ENCODE measurements at regions not wholly inside any gene's neighbourhood (a gene's known extent, or its start where the extent isn't known, plus 50 kb on each side); places are given as distances from the start of the nearest gene placed in this dataset.

GRCh38 chr20:4602297-4602631, 84.0 kb upstream of the PRNP start:
- no peak overlapping the region for H3K27ac ChIP-seq (ENCODE audit: low read length)

GRCh38 chr20:4601630-4602296, 84.5 kb upstream of the PRNP start:
- H3K4me3 ChIP-seq (ENCODE audit: low read length): no peak overlapping the region
- H3K27me3 ChIP-seq (ENCODE audit: low read depth, low read length): peaks cover 66% of the 10 kb centered on the region
- no peaks in the 10 kb centered on the region for H4K20me1 ChIP-seq (ENCODE audit: insufficient read depth, low read length)
- H2AFZ ChIP-seq (ENCODE audit: low read depth, low read length): no peak overlapping the region
- H3K79me2 ChIP-seq (ENCODE audit: low read length): no peaks in the 10 kb centered on the region
- H3K9me3 ChIP-seq (ENCODE audit: insufficient read depth, low read length): no peaks in the 10 kb centered on the region
- H3K27ac ChIP-seq (ENCODE audit: low read length): no peak overlapping the region
- H3K4me1 ChIP-seq (ENCODE audit: low read length): no peaks in the 10 kb centered on the region
- TF ChIP-seq EZH2phosphoT487 (IDR thresholded peaks at IDR 0.05; ENCODE audit: low read depth): no peak
- no peak overlapping the region for H3K4me2 ChIP-seq (ENCODE audit: low read length)
- no peak overlapping the region for H3K9ac ChIP-seq (ENCODE audit: low read length)
- no peaks in the 10 kb centered on the region for H3K36me3 ChIP-seq (replicated peaks; ENCODE audit: low read depth, low read length)

More at GRCh38 chr20:4602297-4602631, 84.0 kb upstream of the PRNP start:
- H2AFZ ChIP-seq (ENCODE audit: low read depth, low read length): no peak overlapping the region
- no peak overlapping the region for H3K4me2 ChIP-seq (ENCODE audit: low read length)
- no peaks in the 10 kb centered on the region for H3K79me2 ChIP-seq (ENCODE audit: low read length)
- H3K36me3 ChIP-seq (replicated peaks; ENCODE audit: low read depth, low read length): no peaks in the 10 kb centered on the region
- H3K9ac ChIP-seq (ENCODE audit: low read length): no peak overlapping the region
- no peak overlapping the region for H3K4me3 ChIP-seq (ENCODE audit: low read length)
- no peaks in the 10 kb centered on the region for H3K4me1 ChIP-seq (ENCODE audit: low read length)
- no peaks in the 10 kb centered on the region for H4K20me1 ChIP-seq (ENCODE audit: insufficient read depth, low read length)
- H3K9me3 ChIP-seq (ENCODE audit: insufficient read depth, low read length): no peaks in the 10 kb centered on the region
- no peak for TF ChIP-seq CTCF (IDR thresholded peaks at IDR 0.05; ENCODE audit: low read depth, low read length)
- no peak for TF ChIP-seq EZH2phosphoT487 (IDR thresholded peaks at IDR 0.05; ENCODE audit: low read depth)
- peaks cover 61% of the 10 kb centered on the region for H3K27me3 ChIP-seq (ENCODE audit: low read depth, low read length)

GRCh38 chr20:4600308-4601014, 85.8 kb upstream of the PRNP start:
- Histone ChIP-seq H3K9me3 (ENCODE audit: insufficient read depth, low read length) (no peaks in the 10 kb centered on the region), H4K20me1 (ENCODE audit: insufficient read depth, low read length) (no peaks in the 10 kb centered on the region), H3K4me2 (ENCODE audit: low read length) (no peak overlapping the region), H3K9ac (ENCODE audit: low read length) (no peak overlapping the region), H2AFZ (ENCODE audit: low read depth, low read length) (no peak overlapping the region), H3K36me3 (replicated peaks; ENCODE audit: low read depth, low read length) (no peaks in the 10 kb centered on the region), H3K4me3 (ENCODE audit: low read length) (no peak overlapping the region), H3K27ac (ENCODE audit: low read length) (no peak overlapping the region), H3K79me2 (ENCODE audit: low read length) (no peaks in the 10 kb centered on the region), H3K4me1 (ENCODE audit: low read length) (no peaks in the 10 kb centered on the region), H3K27me3 (ENCODE audit: low read depth, low read length) (peaks cover 65% of the 10 kb centered on the region)
- TF ChIP-seq EZH2phosphoT487 (IDR thresholded peaks at IDR 0.05; ENCODE audit: low read depth): no peak
- no peak for TF ChIP-seq CTCF (IDR thresholded peaks at IDR 0.05; ENCODE audit: low read depth, low read length)

- H2AFZ ChIP-seq (ENCODE audit: low read depth, low read length): no peak overlapping the region
- H3K4me3 ChIP-seq (ENCODE audit: low read length): no peak overlapping the region
- H3K4me2 ChIP-seq (ENCODE audit: low read length): no peak overlapping the region
- H3K9me3 ChIP-seq (ENCODE audit: insufficient read depth, low read length): no peaks in the 10 kb centered on the region
- no peak overlapping the region for H3K9ac ChIP-seq (ENCODE audit: low read length)
- TF ChIP-seq CTCF (IDR thresholded peaks at IDR 0.05; ENCODE audit: low read depth, low read length): no peak
- TF ChIP-seq EZH2phosphoT487 (IDR thresholded peaks at IDR 0.05; ENCODE audit: low read depth): no peak
- no peaks in the 10 kb centered on the region for H4K20me1 ChIP-seq (ENCODE audit: insufficient read depth, low read length)
- H3K27me3 ChIP-seq (ENCODE audit: low read depth, low read length): peaks cover 51% of the 10 kb centered on the region
- no peaks in the 10 kb centered on the region for H3K36me3 ChIP-seq (replicated peaks; ENCODE audit: low read depth, low read length)
- no peaks in the 10 kb centered on the region for H3K79me2 ChIP-seq (ENCODE audit: low read length)
- H3K27ac ChIP-seq (ENCODE audit: low read length): no peak overlapping the region
- H3K4me1 ChIP-seq (ENCODE audit: low read length): no peaks in the 10 kb centered on the region
Observed at GRCh38 chr20:4597215-4597614, 89.0 kb upstream of the PRNP start.
